ENCODE measurements at regions not wholly inside any gene's neighbourhood (a gene's known extent, or its start where the extent isn't known, plus 50 kb on each side); places are given as distances from the start of the nearest gene placed in this dataset.
A peak's percentile ranks its signal among the peaks of the same experiment; 100 is the strongest.

DNA sequence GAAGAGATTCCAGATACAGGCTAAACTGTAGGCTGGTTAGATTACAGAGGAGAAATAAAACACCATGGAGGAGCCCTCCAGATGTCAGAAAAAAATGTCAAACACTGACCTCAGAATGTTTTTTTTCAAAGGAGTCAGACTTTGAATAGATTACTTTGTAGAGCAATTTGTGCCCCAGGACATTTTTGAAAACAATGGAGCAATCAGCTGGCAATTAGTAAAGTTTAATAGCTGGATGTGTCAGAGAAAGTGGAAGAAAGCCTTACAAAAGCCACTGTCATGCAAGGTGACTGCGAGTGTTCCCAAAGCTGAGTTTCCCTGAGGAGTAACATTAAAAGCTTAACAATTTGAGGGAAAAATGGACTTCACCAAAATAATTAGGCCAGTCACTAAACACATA lies 417.8 kb upstream of the CTNND2 start:
- no peak for DNase-seq (ENCODE audit: insufficient read length, low spot score)
- FAIRE-seq = no peak

DNA sequence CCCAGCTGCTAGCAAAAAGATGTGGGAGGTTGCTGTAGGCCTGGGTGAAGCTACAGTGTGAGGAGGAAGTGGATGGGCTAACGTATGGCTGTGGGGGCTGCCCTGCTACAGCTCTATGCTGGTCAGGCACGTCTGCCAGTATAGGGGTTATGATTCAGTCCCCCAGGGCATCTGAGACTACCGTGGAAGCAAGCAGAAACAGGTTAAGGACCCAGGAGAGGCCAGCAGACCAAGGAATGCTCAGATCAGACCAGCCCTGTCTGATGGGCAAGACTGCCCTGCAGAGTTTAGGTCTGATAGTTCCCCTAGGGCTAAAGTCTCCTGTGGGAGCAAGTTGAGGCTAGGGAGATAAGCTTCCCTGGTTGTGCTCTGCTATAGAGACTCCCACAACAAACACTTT lies 416.1 kb upstream of the CTNND2 start:
- DNase-seq (ENCODE audit: insufficient read length, low spot score) (no peak), FAIRE-seq (peak; percentile 72)

DNA sequence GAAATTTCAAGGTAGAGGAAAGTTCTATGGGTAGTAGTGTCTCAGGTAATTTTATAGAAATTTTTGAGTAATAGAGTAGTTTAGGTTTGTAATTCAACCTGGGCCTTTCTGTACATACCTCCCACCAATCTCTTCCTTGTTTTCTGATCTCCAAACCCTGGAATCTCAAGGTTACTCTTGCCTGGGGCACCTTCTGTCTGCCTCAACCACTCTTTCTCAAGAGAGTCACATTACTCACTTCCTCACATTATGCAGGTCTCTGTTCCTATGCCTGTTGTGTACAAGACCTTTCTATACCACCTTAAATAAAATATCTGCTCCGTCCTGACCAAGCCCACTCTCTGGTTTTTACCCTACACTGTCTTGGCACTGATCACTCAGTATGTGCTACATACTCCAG lies 412.6 kb upstream of the CTNND2 start:
- DNase-seq (ENCODE audit: insufficient read length, low spot score) (no peak), FAIRE-seq (peak; percentile 31)

DNA sequence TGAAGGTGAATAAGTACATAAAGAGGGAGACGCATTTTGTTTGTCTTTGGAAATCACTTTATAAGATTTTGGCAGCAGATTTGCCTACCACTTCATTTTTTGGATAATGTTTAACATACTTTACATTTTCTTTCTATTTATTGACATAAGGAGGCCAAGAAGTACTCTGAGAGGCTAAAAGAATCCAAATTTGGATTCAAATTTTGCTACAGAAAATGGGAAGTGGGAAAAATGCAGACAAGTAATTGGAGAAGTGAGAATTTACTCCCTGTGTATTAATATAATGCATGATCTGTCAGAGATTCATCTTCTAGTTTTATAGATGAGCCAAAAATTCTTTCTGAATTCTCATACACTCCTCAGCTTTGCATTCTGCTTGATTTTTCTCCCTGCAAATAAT lies 411.2 kb upstream of the CTNND2 start:
- FAIRE-seq (no peak), DNase-seq (ENCODE audit: insufficient read length, low spot score) (no peak)

DNA sequence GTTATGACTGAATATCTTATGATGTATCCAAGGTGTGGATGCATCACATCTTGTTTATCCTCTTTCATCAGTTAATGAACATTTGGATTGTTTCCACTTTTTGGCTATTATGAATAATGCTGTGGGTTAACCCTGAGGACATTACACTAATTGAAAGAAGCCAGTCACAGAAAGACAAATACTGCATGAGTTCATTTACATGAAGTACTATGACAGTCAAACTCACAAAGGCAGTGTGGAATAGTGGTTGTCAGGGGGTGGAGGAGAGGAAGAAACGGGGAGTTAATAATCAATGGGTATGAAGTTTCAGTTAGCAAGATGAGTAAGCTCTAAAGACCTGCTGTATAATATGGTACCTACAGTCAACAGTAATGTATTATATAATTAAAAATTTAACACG lies 409.4 kb upstream of the CTNND2 start:
- DNase-seq (ENCODE audit: insufficient read length, low spot score) (no peak), FAIRE-seq (peak; percentile 55)

DNA sequence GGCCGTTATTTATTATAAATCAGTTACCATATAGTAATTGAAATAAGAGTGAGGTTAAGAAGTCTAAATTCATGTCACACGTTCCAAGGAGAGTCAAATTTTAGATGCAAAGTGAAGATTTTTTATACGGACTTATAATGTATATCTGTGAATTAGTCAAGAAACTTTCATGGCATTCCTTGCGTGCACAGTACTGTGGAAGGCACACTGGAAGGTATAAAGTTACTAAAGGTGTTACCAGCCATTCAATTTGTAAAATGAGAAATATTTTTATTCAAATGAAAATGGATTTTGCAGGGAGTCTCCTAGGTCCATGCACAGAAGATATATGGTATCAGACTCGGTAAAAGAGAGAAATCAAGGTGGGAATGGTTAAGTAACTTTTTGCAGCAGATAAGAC lies 408.1 kb upstream of the CTNND2 start:
- DNase-seq (ENCODE audit: insufficient read length, low spot score) (no peak), FAIRE-seq (no peak)

DNA sequence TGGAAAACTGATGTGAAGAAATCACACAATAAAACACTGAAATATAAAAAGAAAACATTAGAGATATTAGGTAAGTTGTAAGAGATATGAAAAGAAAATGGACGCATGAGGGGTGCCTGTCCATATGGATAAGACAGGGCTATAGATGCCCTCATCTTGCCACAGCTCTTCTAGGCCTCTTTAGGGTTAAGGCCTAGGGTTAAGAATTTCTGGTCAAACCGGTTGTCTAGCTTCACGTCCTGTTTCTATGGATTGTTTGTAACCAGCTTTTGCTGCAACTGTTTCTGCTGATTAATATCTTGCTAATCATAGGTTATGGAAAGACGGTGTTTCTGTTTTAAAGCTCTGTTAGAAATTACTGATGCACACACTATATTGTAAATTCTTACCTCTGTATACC lies 389.9 kb upstream of the CTNND2 start:
- DNase-seq (ENCODE audit: insufficient read length, low spot score) = no peak
- no peak for FAIRE-seq

DNA sequence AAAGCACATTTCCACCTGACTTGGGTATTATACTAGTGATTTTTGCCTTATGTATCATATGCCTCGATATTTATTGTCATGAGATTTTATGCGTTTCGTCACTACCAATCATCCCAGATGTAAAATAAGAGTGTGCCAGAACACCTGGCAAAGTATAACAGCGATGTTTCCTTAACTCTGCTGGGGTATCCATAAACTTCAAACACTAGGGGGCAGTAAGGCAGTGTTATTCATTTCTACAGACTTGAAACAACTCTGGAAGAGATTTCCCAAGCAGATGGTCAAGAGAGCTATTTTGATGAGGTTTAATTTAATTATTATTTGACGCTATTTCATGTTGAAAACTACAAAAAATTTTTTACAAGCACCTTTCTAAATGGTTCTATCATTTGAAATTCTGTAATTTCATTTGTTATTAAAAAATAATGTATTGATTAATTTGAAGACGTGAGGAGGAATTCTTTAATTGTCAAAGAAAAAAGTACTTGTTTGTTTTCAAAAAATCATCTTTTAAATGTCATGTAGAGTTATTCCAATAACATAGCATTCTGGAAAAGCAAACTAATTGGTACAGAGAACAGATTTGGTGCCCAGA lies 388.5 kb upstream of the CTNND2 start:
- peak; percentile 6 for DNase-seq (ENCODE audit: insufficient read length, low spot score)
- no peak for FAIRE-seq

DNA sequence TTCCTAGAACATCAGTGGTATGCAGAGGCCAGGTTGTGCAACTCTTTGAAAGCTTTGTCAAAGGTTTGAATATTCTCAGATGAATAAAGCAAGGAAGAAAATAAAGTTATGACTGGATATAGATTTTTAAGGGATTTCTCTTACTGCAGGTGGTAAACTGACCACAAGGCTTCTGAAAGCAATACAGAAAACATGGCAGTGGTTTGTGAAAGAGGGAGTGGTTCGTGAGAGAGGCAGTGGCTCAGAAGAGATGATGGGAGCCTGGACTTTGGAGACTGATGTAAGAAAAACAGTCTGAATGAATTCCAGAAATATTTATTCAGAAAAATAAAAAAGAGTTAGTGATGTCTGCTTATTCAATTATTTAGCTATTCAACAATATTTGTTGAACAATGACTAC lies 380.4 kb upstream of the CTNND2 start:
- DNase-seq (ENCODE audit: insufficient read length, low spot score) (no peak), FAIRE-seq (no peak)

DNA sequence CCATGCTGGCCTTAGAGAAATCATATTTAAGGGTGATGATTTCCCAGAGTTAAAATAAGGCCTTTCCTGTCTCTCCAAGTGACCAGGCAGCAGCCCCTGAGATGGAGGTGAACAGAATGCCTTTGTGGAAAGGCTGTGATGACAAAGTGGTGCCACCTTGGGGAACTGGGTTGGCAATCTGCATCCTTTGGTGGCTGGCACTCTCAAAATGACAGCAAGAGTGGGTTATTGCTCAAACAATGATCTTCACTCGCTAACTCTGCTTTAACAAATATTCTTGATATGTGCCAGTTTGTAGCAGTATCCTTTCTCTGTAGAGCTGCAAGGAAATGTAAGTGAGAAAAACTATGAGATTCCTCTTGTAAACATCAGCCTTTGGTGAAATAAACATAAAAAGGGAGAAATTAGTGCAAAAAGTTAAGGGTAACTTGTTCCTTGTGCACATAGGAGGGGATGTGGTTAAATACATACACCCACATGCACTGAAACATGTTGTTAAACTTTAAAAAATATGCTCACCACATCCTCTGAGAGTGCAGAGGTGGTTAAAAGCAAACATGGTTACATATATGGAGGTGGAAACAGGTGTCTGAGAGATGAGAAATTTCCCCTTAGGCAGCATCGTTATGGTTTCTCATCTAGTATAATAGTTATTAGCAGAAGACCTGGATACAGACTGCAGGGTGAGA lies 373.4 kb upstream of the CTNND2 start:
- FAIRE-seq = no peak
- DNase-seq (ENCODE audit: insufficient read length, low spot score) = no peak

DNA sequence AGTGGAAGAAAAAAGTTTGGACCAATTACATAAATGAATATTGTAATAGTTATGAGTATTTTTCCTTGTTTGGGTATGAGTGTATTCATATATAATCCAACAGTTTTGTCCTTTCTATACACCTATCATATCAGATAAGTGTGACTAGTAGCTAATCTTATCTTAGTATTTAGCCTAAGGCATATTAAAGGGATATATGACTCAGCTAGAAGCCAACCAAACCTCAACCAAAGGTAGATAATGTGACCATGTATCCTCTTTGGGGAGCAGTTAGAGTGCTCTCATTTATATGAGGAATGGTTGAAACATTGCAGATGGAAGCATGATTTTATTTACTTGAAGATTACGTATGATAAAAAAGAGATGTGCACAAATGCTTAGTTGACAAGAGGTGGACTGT lies 370.0 kb upstream of the CTNND2 start:
- no peak for FAIRE-seq
- DNase-seq (ENCODE audit: insufficient read length, low spot score) = no peak

DNA sequence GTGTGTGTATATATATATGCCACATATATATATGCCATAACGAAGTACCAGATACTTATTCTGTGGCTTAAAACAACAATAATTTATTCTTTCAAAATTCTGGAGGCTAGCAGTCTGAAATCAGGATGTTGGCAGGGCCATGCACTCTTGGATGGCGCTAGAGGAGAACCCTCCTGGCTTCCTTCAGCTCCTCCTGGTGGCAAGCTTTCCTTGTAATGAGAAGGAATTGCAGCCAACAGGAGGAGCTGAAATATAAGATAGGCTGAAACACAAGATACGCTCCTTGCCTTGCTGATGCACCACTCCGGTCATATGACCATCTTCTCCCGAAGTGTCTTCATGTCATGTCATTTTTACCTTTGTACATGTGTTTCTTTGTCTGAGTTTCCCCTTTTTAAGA lies 368.1 kb upstream of the CTNND2 start:
- DNase-seq (ENCODE audit: insufficient read length, low spot score) (no peak), FAIRE-seq (no peak)

DNA sequence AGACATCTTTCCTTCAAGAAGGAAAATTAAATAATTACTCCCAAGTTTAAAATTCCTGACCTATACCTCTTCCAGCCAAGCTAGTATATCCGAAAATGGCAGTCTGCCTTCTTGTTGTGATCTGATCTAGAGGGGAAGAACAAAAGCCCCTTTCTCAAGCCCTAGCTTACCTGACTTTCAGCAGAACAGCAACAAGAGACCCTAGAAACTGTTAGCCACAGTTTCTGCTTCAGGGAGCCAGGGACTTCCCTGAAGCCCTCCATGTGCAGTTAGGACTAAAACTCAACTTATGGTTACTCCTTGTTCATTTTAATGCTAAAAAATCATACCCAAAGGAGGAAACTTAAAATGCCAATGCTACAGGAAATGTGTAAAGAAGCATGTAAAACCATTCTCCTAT lies 366.7 kb upstream of the CTNND2 start:
- FAIRE-seq (no peak), DNase-seq (ENCODE audit: insufficient read length, low spot score) (no peak)

DNA sequence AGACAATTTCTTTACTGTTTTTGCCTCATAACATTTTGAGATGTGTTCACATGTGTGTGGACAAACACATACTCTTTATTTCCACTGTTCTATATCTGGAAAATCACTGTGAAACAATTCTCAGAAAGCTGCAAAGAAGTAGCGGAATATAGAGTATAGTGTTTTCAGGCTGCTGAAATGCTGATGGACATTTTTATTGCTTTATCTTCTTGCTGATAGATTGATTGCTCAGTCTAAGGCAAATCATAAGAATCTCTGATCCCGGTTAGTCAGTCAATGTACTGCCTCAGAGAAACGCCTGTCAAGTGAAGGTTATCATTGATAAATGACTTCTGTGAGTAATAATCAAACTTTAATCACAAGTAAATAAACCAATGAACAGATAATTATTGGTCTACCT lies 364.9 kb upstream of the CTNND2 start:
- FAIRE-seq (peak; percentile 51), DNase-seq (ENCODE audit: insufficient read length, low spot score) (no peak)

DNA sequence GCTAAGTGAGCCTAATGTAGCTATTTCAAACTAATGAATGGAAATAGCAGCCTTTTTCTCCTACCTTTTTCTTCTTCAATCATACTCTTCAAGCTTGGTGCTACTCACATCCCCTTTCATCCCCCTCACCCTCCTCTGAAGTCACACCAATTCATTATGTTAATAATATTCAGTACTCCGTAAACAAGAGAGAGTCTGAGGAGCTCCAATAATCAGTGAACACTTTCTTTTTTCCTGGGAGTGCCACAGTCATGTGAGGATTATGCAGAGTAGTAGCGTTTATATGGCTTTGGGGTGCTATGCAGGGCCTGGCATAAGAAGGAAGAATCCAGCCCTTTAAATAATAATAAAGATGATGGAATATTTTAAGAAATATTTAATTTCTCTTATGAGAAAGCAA lies 354.3 kb upstream of the CTNND2 start:
- FAIRE-seq = no peak

DNA sequence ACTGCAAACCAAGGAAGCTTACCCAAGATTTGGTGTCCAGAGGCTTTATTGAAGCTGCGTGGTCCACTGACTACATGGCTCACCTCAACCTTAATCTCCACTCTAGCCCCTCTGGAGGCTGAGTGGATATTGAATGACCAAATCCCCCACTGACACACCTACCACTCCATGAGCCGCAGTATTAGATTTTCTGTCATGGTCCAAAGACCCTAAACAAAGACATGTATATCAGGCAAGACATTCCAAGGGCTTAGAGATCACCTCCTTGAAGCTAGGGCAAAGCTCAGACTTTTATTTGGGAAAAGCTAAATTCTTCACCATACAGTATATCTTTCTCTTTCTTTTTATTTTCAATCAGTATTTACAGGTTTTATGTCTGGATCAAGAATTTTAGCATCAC lies 346.2 kb upstream of the CTNND2 start:
- DNase-seq (ENCODE audit: insufficient read length, low spot score) (no peak), FAIRE-seq (peak; percentile 88)

More for the DNA sequence above, 354.3 kb upstream of the CTNND2 start:
- DNase-seq (ENCODE audit: insufficient read length, low spot score) = no peak

DNA sequence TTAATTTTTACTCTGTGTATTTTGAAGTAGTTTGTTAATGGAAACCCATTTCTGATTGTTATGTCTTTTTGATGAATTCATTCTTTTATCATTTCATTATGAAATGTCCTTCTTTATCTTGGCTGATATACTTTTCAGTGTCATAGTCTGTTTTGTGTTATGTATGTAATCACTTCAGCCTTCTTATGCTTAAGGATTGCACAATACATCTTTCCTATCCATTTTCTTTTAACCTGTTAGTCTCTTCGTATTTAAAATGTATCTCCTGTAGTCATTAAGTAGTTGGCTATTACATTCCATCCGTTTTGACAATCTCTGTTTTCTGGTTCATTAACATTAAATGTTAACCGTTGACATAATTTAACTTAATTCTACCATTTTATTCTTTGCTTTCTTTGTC lies 344.6 kb upstream of the CTNND2 start:
- DNase-seq (ENCODE audit: insufficient read length, low spot score) = no peak

DNA sequence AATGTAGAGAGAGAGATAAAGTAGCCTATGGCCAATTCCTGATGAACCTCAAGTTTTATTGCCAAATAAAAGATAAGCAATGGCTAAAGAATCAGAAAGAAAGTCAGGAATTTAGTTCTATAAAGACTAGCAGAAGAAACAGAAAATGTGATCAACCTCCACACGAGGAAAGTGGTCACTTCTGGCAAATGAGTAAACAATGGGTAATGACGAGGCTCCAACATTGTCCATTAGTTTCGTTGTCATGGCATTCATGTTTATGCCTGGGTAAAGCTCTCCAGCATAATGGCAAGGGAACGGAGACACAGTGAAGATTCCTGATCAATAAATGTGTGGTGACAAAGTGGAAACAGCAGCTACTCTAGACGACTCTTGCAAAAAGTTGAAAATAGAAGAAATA lies 341.8 kb upstream of the CTNND2 start:
- FAIRE-seq (peak; percentile 77), DNase-seq (ENCODE audit: insufficient read length, low spot score) (peak; percentile 7)

More for the DNA sequence above, 344.6 kb upstream of the CTNND2 start:
- FAIRE-seq = no peak

DNA sequence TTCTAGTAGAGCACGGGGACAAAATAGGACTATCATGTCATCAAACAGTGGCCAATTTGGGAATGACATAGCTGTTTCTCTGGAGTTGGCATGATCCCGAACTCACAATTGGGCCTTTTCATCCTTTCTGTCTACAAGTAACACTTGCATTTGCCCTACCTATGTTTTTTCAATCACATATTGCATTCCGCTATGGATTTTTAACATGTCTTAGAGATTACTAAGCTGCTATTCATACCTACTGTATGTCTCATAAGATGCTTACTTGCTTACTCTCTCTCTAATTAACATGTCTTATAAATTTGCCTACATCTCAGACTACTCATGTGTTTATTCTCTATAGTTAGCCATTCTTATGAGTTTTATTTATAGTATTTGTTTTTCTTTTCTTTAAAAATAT lies 341.2 kb upstream of the CTNND2 start:
- FAIRE-seq = no peak
- DNase-seq (ENCODE audit: insufficient read length, low spot score) = peak; percentile 35

DNA sequence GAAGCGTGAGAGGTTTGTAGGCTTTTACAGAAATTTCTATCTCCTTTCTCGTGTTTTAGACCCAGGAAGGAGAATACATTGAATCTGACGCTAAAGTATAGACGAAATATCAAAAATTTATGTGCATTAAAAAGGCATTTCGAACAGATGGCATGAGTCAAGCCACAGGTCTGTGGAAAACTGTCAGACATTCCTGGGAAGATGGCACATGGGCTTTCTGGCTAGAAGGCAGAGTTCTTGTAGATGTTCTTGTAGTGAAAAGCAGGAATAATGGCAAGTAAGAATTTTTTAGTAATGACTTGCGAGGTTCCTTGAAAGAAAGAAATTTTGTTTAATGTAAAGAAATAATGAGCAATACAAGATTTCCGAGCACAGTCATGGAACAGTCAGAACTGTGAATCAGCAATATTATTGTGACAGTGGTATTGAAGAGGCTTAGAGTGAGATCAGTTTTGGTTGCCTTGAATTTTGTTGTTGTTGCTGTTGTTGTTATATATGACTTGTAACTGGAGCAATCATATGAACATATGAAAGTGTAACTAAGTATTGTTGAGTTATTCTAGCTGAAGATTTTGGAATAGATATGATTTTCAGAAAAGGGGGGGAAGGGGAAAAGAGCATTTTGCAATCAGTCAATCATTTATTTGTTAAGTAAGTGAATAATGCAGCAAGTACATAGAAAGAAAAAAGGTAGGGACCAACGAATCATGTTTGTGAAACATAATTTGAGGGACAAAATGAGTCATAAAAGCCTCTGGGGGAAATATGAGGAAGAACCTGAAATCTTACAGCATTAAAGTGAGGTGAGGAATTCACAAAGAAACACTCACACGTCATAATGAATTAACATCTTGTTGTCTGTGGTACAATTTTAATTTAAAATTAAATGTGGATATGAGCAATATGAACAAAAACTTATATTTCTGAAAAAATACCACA lies 339.0 kb upstream of the CTNND2 start:
- FAIRE-seq = peak; percentile 38
- DNase-seq (ENCODE audit: insufficient read length, low spot score) = peak; percentile 10

DNA sequence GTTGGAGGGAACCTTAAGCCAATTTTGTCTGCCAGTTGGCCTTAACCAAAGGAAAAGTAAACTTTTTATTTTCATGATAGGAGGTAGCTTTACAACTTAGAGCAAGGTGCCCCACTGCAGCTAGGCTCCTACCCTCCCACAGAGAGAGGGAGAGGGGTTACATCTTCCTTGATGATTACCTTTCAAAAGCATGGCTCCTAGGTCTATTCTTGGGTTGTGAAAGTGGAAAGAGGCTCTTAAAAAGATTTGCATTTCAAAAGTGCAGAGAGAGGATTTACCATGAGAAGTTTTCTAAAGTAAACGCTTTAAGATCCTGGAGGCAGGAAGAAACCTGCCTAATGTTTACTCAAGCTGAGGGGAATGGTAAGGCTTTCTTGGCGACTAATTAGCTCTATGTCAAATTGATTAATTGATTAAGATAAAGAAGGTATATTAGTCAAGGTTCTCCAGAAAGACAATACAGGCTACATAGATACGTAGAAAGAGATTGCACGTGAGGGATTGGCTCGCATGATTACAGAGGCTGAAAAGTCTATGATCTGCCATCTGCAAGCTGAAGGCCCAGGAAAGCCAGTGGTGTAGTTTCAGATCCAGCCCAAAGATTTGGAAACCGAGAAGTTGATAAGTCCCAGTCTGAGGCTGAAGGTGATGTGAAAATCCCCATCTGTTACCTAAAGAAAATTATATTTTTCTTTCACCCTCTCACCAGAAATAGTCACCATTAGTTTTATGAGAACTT lies 333.8 kb upstream of the CTNND2 start:
- no peak for DNase-seq (ENCODE audit: insufficient read length, low spot score)
- FAIRE-seq = no peak
